HUDEP-2 (cell line): ENCODE measurements at regions not wholly inside any gene's neighbourhood (a gene's known extent, or its start where the extent isn't known, plus 50 kb on each side); places are given as distances from the start of the nearest gene placed in this dataset.

Experiments
- DNase-seq, 76 experiments: peaks; one replicate each; lab custom pipeline; 2025; ENCODE audit not compliant: unreplicated experiment in 76 of 76; lab: John Stamatoyannopoulos, UW

DNA sequence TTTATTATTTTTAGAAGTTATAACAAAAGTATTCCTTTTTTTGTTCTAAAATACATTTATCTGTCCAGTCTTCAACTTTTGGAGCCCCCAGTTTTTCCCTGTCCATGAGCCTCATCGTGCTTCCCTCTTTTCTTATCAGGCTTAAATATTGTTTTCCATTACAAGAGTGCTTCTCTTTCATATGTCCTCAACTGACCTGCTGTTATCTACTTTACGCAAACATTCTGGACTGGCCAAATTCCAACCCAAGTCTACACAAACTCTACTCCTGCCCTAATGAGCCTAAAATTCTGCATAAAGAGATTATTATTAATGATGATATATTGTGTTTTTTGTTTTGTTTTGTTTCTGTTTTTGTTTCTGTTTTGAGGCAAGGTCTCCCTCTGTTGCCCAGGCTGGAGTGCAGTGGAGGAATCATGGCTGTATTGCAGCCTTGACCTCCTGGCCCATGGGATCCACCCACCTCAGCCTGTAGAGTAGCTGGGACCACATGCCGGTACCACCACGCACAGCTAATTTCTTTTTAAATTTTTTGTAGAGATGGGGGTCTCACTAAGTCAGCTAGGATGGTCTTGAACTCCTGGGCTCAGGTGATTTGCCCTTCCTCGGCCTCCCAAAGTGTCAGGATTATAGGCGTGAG lies 318.8 kb upstream of the NEGR1 start:
- DNase-seq: peak in 4 of 76 experiments; percentile 1 to 15 (median 6)

DNA sequence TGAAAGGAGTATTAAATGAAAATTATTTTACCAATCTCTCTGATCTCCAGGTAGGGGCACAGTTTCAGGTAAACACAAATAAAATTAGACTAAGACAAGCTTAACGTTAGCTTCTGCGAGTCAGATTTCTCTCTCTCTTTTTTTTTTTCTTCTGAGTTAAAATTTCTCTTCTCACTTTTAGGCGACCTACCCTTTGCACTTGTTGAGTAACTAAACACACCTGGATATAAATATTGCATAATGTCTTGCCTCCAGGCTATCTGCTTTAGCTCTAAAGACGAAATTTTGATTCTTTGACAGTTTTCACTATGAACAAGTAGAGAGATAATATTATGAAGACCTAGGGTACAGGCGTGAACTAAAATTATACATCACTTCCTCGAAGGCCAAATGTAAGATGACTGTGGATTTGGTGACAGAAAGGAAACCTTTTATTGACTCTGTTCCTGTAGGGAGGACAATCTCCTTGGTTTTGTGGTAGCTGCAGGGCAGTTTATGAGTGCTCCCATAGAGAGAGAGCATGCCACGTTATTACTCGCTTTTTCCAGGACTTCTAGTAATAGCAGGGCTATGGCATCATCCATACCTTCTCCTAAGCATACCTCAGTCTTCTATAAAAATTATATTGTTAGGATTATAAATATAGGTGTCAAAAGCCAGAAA lies 303.8 kb upstream of the NEGR1 start:
- no peak for DNase-seq

DNA sequence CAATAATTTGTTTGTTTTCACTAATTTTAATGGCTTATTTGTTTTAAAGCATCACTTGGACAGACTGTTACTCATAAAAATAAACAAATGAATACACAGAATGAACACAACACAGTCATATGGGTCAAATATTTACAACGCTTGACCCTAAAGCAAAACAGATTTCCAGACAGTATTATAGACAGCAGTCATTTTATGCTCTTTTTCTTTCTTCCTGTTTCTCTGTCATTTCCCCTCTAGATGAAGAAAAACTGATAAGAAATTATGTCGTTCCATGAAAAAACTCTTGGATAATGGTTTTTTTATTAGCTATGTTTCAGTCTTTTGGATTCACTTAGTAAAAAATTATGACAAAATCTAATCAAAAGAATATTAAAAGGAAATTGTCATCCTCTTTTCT lies 297.3 kb upstream of the NEGR1 start:
- no peak for DNase-seq

DNA sequence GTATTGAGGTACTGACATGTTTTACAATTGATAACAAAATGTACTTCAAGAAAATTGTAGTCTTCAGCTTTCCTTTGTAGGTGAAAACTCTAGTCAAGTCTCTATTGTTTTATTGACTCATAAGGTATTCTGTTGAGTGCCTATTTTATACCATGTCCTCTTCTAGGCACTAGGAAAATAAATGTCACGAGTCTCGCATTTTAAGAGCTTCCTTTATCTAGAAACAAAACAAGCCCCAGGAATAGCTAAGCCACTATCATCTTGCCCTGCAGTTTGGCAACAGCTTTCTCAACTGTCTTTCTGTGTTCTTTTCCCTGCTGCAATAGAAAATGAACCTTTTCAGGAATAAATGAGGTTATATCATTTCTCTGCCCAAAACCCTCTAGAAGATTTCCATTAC lies 288.5 kb upstream of the NEGR1 start:
- no peak for DNase-seq

DNA sequence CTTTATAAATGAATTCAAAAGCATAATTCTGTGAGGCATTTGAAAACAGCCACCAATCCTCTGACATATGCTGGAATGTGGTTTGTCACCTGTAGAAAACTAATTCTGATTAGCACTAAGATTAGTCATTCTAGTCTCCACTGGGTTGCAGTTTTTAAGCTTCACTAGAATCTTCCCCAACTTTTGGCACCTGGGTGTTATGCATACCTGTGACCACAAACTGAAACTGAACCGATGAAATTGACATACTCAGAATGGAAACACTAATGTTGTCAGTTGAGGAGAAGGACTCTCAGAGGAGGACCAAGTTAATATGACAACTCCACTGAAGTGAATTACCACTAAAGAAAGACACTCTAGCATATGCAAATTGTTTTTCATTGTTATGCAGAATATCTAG lies 285.8 kb upstream of the NEGR1 start:
- DNase-seq: no peak

DNA sequence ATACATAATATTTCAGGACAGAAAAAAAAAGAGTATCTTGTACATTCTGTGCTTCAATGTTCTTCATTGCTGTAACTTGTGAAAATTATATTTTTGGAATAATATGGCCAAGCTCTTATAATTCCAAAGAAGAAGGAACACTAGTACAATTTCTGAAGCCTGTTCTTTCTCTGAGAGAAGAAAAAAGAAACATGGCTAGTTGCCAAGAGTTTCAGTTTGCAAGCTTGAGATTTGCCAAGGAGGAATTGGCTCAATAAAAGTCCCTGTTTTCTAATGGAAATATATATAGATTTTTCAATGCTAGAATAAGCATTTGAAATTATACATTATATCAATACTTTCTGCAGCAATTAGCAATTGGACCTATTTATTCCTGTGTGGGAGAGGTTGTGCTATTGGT lies 285.2 kb upstream of the NEGR1 start:
- no peak for DNase-seq

DNA sequence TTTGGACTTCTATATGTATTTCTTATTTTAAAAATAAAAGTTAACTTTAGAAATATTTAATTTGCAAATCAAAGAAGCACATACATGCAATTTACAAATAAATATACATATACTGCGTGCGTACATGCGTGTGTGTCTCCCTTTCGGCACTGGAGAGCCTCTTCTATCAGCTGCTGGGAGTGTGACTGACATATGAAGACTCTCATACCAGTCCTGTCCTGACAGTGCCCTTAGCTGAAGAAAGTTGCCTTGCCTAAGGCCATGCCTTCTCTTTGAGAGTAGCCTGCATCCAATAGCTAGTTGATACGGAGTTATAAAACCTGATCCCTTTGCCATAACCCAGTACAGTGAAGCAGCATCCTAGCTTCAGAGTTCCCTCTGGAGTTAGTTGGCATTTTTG lies 282.4 kb upstream of the NEGR1 start:
- DNase-seq: no peak

DNA sequence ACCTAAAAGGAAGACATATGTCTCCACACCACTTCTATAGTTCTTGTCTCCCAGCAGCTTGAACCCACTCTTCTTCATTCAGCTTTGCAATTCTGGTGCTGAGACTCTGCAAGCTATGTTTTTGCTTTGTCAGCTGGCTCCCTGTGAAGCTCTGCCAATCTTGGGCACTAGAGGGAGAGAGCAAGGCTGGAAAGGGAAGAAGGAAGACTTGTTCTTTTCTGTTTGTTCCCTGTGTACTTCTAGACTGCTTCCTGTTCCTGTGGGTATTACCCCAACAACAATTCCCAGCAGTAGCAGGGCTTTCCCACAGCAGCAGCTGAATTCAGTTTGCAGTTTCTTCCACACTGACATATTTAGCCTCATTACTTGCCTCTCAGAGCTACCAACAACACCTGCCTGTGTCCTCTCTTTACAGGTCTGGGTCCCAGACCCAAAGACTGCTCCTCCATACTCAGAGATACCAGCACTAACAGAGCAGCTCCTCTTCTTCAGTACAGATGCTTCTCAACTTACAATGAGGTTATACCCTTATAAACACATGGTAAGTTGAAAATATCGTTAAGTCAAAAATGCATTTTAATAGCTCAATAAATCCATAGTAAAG lies 275.2 kb upstream of the NEGR1 start:
- DNase-seq: no peak

DNA sequence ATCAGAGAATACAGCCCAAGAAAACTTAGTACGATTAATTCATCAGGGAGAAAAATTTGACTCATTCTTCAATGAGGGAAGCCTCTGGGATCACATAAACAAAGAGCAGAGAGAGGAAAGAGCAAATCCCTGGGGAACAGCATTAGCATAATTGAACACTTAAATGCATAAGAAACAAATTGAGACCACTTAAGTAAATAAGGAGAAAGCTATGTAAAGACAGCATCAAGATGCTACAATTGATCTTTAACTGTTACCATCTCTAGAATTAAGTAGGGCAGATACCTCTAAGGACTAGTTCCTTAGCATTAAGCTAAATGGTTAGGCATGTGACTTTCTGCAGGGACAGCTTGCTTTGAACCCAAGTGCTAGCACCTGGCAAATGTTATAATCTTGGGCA lies 265.1 kb upstream of the NEGR1 start:
- no peak for DNase-seq

DNA sequence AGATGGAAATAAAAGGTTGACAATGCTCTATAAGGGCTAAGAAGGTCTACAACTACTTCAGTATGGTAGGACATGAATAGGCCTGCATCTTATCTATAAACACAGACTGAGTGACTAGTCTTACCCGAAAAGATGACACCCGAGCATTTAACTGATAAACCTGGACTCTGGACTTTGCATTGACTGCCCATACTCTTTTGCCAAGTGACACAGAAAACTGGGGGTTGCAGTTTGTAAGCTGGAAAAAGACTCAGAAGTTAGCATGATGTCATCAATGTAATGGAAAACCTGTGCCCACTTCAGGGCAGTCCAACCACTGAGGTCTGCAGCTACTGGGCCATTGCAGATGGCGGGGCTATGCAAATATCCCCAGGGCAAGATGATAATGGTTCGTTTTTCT lies 258.3 kb upstream of the NEGR1 start:
- DNase-seq: peak in 9 of 76 experiments; percentile 1 to 45 (median 13)

DNA sequence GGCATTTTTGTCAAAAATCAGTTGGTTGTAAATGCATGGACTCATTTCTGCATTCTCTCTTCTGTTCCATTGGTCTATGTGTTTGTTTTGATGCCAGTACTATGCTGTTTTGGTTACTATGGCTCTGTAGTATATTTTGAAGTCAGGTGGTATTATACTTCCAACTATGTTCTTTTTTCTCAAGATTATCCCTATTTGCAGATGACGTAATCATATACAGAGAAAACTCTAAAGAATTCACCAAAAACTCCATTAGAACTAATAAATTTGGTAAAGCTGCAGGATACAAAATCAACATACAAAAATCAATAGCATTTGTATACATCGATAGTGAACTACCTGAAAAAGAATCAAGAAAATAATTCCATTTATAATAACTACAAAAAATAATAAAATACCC lies 253.1 kb upstream of the NEGR1 start:
- DNase-seq: no peak

DNA sequence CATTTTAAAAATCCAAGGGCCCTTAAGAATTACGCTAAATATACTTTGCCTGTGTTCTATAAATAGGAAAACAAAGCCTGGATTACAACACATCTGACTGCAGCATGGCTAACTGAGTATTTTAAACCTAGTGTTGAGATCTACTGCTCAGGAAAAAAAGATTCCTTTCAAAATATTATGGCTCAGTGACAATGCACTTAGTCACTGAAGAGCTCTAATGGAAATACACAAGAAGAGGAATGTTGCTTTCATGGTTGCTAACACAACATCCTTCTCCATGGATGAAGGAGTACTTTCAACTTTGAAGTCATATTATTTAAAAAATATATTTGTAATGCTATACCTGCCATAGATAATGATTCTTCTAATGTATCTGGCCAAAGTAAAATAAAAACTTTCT lies 248.3 kb upstream of the NEGR1 start:
- DNase-seq: no peak

DNA sequence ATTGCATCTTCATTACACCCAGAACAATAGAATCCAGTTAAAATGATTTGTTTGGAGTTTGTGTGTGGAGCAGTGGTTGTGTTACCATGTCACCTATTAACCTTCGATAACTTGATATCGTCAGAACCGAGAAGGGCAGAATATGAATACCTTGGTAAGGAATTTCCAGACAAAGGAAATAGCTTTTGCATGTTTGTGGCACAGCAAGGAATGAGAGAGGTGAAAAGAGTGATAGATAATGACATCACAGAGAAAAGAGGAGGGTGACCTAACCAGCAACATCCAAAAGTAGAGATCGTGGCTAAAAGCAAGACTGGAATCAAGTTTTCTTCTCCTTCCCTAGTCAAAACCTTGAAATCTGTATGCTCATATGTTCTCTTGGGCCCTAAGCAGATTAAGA lies 244.6 kb upstream of the NEGR1 start:
- no peak for DNase-seq

DNA sequence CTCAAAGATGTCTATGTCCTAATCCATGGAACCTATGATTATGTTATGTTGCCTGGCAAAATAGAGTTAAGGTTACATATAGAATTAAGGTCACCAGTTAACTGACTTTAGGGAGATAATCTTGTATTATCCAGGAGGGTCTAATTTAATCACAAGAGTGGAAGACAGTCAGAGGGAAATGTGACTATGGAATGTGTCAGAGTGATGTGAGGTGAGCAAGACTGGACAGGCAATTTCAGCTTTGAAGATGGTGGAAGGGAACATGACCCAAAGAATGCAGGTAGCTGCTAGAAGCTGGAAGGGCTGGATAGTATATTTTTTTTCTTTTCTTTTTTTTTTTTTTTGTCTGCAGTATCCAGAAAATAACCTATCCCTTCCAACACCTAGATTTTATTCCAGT lies 241.7 kb upstream of the NEGR1 start:
- DNase-seq: no peak

DNA sequence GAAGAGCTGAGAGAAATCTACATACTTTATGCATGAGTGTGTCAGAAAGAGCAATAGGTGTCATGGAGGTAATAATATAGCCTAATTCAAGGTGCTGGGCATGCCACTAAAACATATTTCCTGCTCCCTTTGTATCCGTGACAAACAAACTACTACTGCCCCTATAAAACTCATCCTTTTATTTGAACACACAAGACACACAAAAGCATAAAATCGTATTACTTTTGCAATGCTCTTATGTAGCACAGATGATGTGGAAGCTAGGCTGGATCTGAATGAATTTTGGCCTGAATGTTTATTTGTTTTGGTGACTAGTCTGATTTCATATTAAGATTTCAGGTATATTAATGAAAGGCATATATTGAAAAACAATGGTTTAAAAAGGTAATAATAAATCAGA lies 239.3 kb upstream of the NEGR1 start:
- DNase-seq: no peak

DNA sequence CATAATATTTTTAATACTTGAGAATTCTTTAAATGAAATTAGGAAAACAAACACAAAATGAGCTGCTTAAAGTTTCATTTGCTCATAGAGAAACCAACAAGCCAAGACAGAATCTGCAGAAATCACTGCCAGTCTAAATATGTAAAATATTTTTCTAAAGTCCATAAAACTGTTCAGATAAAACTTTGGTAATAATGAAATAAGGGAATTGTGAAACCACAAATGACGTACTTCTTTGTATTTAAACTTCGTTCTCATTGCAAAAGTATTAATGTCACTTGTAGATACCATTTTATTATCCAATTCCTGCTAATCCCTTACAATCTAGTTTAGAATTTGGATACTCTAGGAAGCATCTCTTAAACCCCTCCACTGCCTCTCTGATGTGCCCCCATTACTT lies 234.5 kb upstream of the NEGR1 start:
- no peak for DNase-seq

DNA sequence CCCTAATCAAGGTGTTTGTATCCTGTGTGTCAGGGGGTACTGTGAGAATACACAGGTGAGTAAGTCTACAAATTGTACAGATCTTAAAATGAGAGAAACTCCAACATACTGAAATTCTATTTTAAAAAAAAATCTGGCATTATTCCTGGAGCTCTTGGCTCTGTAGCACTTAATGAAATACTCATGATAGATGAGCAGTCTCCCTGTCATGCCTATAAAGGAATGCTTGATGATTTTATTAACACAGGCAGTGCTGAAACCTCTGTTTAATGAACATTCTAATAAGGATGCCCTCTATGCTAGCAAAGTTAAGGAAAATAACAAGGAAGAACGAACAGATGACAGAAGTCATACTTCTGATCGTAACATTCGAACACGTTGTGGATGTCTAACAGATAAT lies 233.9 kb upstream of the NEGR1 start:
- no peak for DNase-seq

DNA sequence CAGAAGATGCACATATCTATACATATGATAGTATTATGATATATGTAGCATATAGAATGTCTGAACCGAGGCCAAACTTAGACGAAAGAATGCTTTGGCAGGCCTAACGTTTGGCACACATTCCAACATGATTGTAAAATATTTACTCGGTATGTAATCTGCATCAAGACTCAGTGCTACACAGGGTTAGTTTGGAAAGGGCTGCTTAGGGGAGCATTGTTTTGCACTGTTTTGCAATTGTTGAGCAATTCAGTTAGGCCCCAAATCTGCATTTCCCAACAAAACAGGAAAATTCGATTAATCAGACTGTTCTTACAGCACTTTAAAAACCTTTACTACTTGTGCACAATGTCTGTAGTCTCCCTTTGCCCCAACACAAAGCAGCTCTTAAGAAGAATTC lies 216.0 kb upstream of the NEGR1 start:
- DNase-seq: no peak

DNA sequence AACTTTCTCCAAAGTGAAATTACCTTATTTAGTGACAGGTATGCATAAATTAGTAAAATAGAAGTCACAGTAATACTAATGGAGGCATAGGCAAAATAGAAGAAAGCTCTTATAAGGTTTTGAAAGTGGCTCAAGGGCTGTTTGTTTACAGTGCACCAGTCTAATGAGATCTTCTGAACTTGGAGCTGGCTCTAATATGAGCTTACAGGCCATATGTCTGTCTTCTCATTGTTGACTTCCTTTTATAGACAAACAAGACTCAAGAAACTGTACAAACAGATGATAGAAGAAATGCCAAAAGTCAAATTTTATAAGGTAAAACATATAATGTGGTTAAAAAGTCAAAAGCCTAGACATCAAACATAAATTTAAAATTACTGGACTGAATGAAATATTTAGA lies 207.5 kb upstream of the NEGR1 start:
- DNase-seq: no peak

DNA sequence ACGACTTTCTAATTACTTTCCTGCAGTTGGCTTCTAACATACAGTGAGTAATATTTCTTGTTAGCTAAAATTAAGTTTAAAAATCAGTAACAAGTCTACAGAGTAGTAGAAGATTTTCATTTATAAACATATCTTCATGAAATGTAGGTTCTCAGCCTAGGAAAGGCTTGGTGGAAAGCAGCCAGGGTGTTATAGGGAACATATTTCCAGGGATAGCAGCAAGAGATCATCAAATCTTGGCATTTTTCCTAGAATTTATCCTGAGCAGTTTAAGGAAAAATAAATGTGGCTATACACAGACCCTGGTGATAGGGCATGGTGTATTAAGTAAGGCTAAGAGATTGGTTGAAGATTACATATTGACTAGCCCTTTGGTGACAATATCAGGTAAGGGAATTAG lies 203.5 kb upstream of the NEGR1 start:
- no peak for DNase-seq

DNA sequence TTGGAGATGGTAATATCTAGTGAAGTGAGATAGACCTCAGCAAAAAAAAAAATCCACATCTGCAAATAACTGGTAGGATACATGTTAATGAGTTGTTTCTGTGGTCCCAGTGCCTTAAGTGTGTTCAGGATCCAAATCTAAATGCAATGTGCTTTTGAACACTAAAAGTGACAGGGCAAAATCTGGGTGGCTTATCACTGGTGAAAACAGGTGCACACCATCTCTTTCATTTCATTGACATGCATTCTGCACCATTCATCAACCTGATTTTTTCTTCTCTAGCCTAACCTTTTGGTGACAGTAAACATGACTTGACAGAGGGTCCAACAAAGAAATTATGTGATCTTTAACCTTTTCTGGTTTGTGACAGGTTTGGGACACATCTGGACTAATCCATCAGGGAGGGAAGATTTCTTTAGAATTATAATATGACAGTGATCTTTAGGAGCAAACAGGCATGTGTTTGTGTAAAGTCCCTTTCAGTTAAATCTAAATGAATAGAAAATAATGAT lies 201.6 kb upstream of the NEGR1 start:
- no peak for DNase-seq

DNA sequence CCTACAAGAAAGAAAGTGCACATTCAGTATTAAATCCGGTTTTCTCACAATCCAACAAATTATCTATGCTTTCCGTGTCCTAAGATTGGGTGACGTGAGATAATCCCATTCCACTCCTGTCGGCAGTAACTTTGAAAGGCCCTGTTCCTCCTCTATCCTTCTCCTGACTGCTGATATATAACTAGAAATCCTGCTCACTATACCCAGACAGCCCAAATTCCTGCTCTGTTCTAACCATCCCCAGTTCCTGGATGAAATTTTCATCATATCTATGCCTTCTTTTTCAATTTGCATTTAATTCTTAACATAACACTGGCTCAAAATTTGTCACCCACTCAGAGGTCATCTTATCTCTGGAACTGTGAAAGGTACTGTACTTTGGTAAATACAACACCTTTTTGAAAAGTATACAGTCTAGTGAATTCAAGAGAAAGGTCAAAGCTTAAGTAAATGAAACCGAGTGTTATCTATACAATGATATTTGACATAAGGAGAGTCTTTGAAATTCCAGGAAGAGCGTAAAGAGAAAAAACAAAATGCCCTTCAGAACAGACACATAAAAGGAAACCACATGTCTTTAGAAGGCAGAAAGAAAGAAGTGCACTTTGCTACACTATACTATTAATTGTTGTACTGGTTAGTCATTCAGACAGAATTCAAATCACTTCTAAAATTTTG lies 200.5 kb upstream of the NEGR1 start:
- DNase-seq: no peak
